ENCODE measurements at regions not wholly inside any gene's neighbourhood (a gene's known extent, or its start where the extent isn't known, plus 50 kb on each side); places are given as distances from the start of the nearest gene placed in this dataset.

DNA sequence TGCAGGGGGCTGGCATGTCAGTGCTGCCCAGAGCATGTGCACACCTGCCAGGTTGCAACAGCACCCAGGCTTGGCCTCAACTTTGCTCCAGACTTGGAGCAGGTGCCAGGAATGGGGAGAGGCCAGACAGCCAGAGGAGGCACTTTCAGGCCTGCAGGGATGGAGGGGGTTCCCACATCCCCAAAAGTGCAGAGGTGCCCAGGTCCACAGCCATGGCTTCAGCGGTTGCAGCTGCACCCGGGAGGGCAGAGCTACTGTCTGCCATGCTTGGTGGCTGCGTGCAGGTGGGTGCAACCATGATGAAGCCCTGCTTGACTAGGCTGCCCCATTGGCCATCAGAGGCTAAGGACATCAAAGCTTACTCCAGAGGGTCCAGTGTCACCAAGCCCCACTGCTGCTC is 196.8 kb upstream of the VRK2 start:
- TF ChIP-seq EZH2 (IDR thresholded peaks at IDR 0.05) = no peak
- no peak for TF ChIP-seq EZH2phosphoT487 (IDR thresholded peaks at IDR 0.05)
- TF ChIP-seq, protein P1, sequence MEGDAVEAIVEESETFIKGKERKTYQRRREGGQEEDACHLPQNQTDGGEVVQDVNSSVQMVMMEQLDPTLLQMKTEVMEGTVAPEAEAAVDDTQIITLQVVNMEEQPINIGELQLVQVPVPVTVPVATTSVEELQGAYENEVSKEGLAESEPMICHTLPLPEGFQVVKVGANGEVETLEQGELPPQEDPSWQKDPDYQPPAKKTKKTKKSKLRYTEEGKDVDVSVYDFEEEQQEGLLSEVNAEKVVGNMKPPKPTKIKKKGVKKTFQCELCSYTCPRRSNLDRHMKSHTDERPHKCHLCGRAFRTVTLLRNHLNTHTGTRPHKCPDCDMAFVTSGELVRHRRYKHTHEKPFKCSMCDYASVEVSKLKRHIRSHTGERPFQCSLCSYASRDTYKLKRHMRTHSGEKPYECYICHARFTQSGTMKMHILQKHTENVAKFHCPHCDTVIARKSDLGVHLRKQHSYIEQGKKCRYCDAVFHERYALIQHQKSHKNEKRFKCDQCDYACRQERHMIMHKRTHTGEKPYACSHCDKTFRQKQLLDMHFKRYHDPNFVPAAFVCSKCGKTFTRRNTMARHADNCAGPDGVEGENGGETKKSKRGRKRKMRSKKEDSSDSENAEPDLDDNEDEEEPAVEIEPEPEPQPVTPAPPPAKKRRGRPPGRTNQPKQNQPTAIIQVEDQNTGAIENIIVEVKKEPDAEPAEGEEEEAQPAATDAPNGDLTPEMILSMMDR (IDR thresholded peaks at IDR 0.05) = no peak
- Mint-ChIP-seq H3K27ac (no peak overlapping the region), H3K36me3 (no peaks in the 10 kb centered on the region)

DNA sequence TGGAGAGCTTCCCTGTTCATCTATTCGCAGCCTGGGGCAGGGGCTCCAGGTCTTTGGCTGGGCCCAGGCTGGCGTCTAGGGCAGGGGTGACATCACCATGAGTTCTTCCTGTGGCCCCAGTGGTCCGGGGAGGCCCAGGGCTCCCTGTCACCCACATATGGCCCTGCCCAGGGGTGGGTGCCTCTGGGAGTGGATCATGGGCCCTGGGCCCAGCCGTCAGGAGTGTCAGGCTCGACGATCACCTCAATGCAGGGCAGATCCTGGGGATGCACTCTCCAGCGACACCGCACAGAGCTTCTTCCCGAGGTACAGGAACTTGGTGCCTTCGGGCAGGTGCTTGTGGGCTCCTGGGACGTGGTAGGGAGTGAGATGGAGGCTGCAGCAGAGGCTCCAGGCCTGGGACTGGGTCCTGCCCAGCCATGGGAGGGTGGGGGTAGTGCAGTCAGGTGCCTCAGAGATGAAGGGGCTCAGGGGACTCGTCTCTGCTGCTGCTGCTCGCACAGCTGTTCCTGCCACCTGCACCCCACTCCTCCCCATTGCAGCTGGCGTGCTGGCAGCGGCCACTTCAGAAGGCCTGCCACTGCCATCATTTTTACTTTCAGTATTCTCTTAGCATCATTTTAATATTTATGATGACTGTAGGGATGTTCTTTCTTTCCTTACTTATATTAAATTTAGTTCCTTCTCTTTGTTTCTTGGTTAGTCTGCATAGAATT is 196.0 kb upstream of the VRK2 start:
- Histone ChIP-seq H4K20me1 (ENCODE audit: low read depth) (no peaks in the 10 kb centered on the region), H3K9me3 (ENCODE audit: low read depth) (no peaks in the 10 kb centered on the region), H3K27ac (no peak overlapping the region), H3K4me1 (peaks cover 4% of the 10 kb centered on the region), H3K4me2 (no peak overlapping the region), H3K79me2 (ENCODE audit: low read depth) (no peaks in the 10 kb centered on the region), H2AFZ (replicated peaks) (no peak overlapping the region), H3K36me3 (no peaks in the 10 kb centered on the region), H3K27me3 (no peaks in the 10 kb centered on the region), H3F3A (ENCODE audit: low read depth) (no peaks in the 10 kb centered on the region), H3K4me3 (no peak overlapping the region), H3K9ac (no peak overlapping the region)
- Mint-ChIP-seq H3K27ac (peak overlapping the region; percentile 12), H3K9me3 (peaks cover 12% of the 10 kb centered on the region), H3K4me3 (no peak overlapping the region), H3K36me3 (no peaks in the 10 kb centered on the region), H3K4me1 (peaks cover 3% of the 10 kb centered on the region), H3K27me3 (ENCODE audit: insufficient read depth, low read depth) (no peaks in the 10 kb centered on the region)
- TF ChIP-seq EZH2 (IDR thresholded peaks at IDR 0.05) = no peak
- TF ChIP-seq, protein P1 (IDR thresholded peaks at IDR 0.05) = no peak
- no peak for TF ChIP-seq EZH2phosphoT487 (IDR thresholded peaks at IDR 0.05)
- no peak for DNase-seq (ENCODE audit: low spot score)

More for the DNA sequence above, 196.8 kb upstream of the VRK2 start:
- H3K4me2 ChIP-seq = no peak overlapping the region
- Mint-ChIP-seq H3K27me3 (ENCODE audit: insufficient read depth, low read depth) (no peaks in the 10 kb centered on the region), H3K9me3 (peaks cover 12% of the 10 kb centered on the region), H3K4me3 (no peak overlapping the region), H3K4me1 (no peaks in the 10 kb centered on the region)
- H3K27ac ChIP-seq = no peak overlapping the region
- H3K4me3 ChIP-seq = no peak overlapping the region
- no peaks in the 10 kb centered on the region for H3K27me3 ChIP-seq
- H3K9me3 ChIP-seq (ENCODE audit: low read depth) = no peaks in the 10 kb centered on the region
- H2AFZ ChIP-seq (replicated peaks) = no peak overlapping the region
- no peak for DNase-seq (ENCODE audit: low spot score)
- no peaks in the 10 kb centered on the region for H3K79me2 ChIP-seq (ENCODE audit: low read depth)
- no peaks in the 10 kb centered on the region for H3F3A ChIP-seq (ENCODE audit: low read depth)
- H3K9ac ChIP-seq = no peak overlapping the region
- no peaks in the 10 kb centered on the region for H3K36me3 ChIP-seq
- no peaks in the 10 kb centered on the region for H4K20me1 ChIP-seq (ENCODE audit: low read depth)
- peaks cover under 1% of the 10 kb centered on the region for H3K4me1 ChIP-seq

DNA sequence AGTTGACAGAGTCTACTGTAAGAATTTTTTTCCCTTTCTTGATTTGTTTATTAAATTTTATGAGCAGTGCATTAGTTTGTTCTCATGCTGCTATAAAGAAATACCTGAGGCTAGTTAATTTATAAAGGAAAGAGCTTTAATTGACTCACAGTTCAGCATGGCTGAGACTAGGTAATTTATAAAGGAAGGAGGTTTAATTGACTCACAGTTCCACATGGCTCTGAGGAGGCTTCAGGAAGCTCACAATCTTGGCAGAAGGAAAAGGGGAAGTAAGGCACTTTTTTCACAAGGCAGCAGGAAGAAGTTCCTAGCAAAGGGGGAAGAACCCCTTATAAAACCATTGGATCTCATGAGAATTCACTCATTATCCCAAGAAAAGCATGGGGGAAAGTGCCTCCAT is 191.4 kb upstream of the VRK2 start:
- Mint-ChIP-seq H3K27me3 (ENCODE audit: insufficient read depth, low read depth) (no peaks in the 10 kb centered on the region), H3K4me1 (peaks cover 6% of the 10 kb centered on the region), H3K4me3 (no peak overlapping the region), H3K9me3 (peaks cover under 1% of the 10 kb centered on the region), H3K27ac (no peak overlapping the region), H3K36me3 (no peaks in the 10 kb centered on the region)
- H3K27me3 ChIP-seq = no peaks in the 10 kb centered on the region
- H3K79me2 ChIP-seq (ENCODE audit: low read depth) = no peaks in the 10 kb centered on the region
- H3F3A ChIP-seq (ENCODE audit: low read depth) = no peaks in the 10 kb centered on the region
- H3K36me3 ChIP-seq = no peaks in the 10 kb centered on the region
- H3K4me2 ChIP-seq = no peak overlapping the region
- no peak overlapping the region for H3K9ac ChIP-seq
- H3K9me3 ChIP-seq (ENCODE audit: low read depth) = no peaks in the 10 kb centered on the region
- peaks cover 4% of the 10 kb centered on the region for H3K4me1 ChIP-seq
- no peaks in the 10 kb centered on the region for H4K20me1 ChIP-seq (ENCODE audit: low read depth)
- TF ChIP-seq, protein P1 (IDR thresholded peaks at IDR 0.05) = no peak
- TF ChIP-seq EZH2 (IDR thresholded peaks at IDR 0.05) (no peak), EZH2phosphoT487 (IDR thresholded peaks at IDR 0.05) (no peak)
- H3K4me3 ChIP-seq = no peak overlapping the region
- no peak overlapping the region for H3K27ac ChIP-seq
- no peak overlapping the region for H2AFZ ChIP-seq (replicated peaks)
- no peak for DNase-seq (ENCODE audit: low spot score)
